ENCODE measurements at regions not wholly inside any gene's neighbourhood (a gene's known extent, or its start where the extent isn't known, plus 50 kb on each side); places are given as distances from the start of the nearest gene placed in this dataset.

- TF ChIP-seq CTCF (tag by site-specific recombination; IDR thresholded peaks at IDR 0.05) (no peak), KLF8 (tag by site-specific recombination; IDR thresholded peaks at IDR 0.05) (no peak), ZNF266 (tag by site-specific recombination; IDR thresholded peaks at IDR 0.05; ENCODE audit: low read depth) (no peak), ZNF580 (tag by site-specific recombination; IDR thresholded peaks at IDR 0.05) (no peak), ZNF292 (tag by site-specific recombination; IDR thresholded peaks at IDR 0.05; ENCODE audit: borderline replicate concordance, low read depth) (no peak), ZSCAN30 (tag by site-specific recombination; IDR thresholded peaks at IDR 0.05) (no peak), ZNF558 (tag by site-specific recombination; IDR thresholded peaks at IDR 0.05) (no peak), ZBTB49 (tag by site-specific recombination; IDR thresholded peaks at IDR 0.05; ENCODE audit: low read depth) (no peak), ZNF114 (tag by site-specific recombination; IDR thresholded peaks at IDR 0.05) (no peak), KLF1 (tag by site-specific recombination; IDR thresholded peaks at IDR 0.05) (no peak), ZBTB10 (tag by site-specific recombination; IDR thresholded peaks at IDR 0.05) (no peak), ZNF555 (tag by site-specific recombination; conservative IDR thresholded peaks at IDR 0.05) (no peak), TSHZ1 (tag by site-specific recombination; IDR thresholded peaks at IDR 0.05; ENCODE audit: borderline replicate concordance) (no peak), ZNF76 (tag by site-specific recombination; IDR thresholded peaks at IDR 0.05; ENCODE audit: borderline replicate concordance, low read depth) (no peak)
Measured at GRCh38 chr10:132117146-132117545, 51.4 kb downstream of the JAKMIP3 start.

Data from HEK293 (cell line).